CD14-positive monocyte (primary cell): ENCODE measurements at regions not wholly inside any gene's neighbourhood (a gene's known extent, or its start where the extent isn't known, plus 50 kb on each side); places are given as distances from the start of the nearest gene placed in this dataset.
A peak's percentile ranks its signal among the peaks of the same experiment; 100 is the strongest.

ENCODE experiments used
- DNase-seq, 3 donors: peaks; one replicate each; pipeline ENCODE4 v3.0.0-alpha.2; 2011 to 2022
- H2AFZ ChIP-seq: 2 replicates; pipeline ENCODE4 v1.6.0; 2012; ENCODE audit warnings: mild to moderate bottlenecking, low read depth, low read length, inconsistent platforms; ENCODE audit not compliant: insufficient read depth, poor library complexity, severe bottlenecking
- H3K27ac ChIP-seq, 2 donors: 1 replicate in 1 of 2; 2 replicates in 1 of 2; pipeline ENCODE4 v1.5.1; 2012 to 2013; ENCODE audit warnings: low read length in 2 of 2, control low read depth in 1 of 2, inconsistent platforms in 1 of 2, low read depth in 1 of 2, mild to moderate bottlenecking in 1 of 2
- H3K27me3 ChIP-seq, 2 donors: one replicate each; pipeline versions ENCODE4 v1.6.0 to v1.6.1; 2011 to 2013; ENCODE audit warnings: low read length in 2 of 2; ENCODE audit not compliant: control insufficient read depth in 2 of 2, insufficient read depth in 2 of 2
- H3K36me3 ChIP-seq, 2 donors: replicated peaks in 1 of 2; 1 replicate in 1 of 2; 2 replicates in 1 of 2; pipeline versions ENCODE4 v1.5.1 to v1.6.1; 2012 to 2013; ENCODE audit warnings: low read length in 2 of 2, control low read depth in 1 of 2, inconsistent platforms in 1 of 2, mild to moderate bottlenecking in 1 of 2; ENCODE audit not compliant: insufficient read depth in 2 of 2, control insufficient read depth in 1 of 2
- H3K4me1 ChIP-seq, 2 donors: 1 replicate in 1 of 2; 2 replicates in 1 of 2; pipeline versions ENCODE4 v1.5.1 to v1.6.1; 2012 to 2013; ENCODE audit warnings: low read length in 2 of 2, control low read depth in 1 of 2, inconsistent platforms in 1 of 2, mild to moderate bottlenecking in 1 of 2, moderate library complexity in 1 of 2; ENCODE audit not compliant: insufficient read depth in 2 of 2, control insufficient read depth in 1 of 2
- H3K4me2 ChIP-seq: replicated peaks from 2 replicates; pipeline ENCODE3; 2012; ENCODE audit warnings: low read length, moderate library complexity, mild to moderate bottlenecking; ENCODE audit not compliant: poor library complexity, severe bottlenecking; ENCODE audit errors: extremely low read depth
- H3K4me3 ChIP-seq, 3 experiments: fragments of 200-600 bp in 1 of 3; sonication (generic) in 1 of 3; replicated peaks in 1 of 3; 1 replicate in 2 of 3; 2 replicates in 1 of 3; pipeline ENCODE4 v1.5.1; 2011 to 2013; ENCODE audit warnings: low read length in 3 of 3, mild to moderate bottlenecking in 3 of 3, control low read depth in 2 of 3, low read depth in 2 of 3, inconsistent platforms in 1 of 3, moderate library complexity in 1 of 3
- H3K79me2 ChIP-seq: 2 replicates; pipeline ENCODE4 v1.6.0; 2012; ENCODE audit warnings: mild to moderate bottlenecking, control low read depth, inconsistent platforms, low read length, moderate library complexity; ENCODE audit not compliant: insufficient read depth
- H3K9ac ChIP-seq: 2 replicates; pipeline ENCODE4 v1.6.0; 2017; ENCODE audit warnings: low read length, mild to moderate bottlenecking; ENCODE audit not compliant: insufficient read depth, poor library complexity, severe bottlenecking
- H3K9me3 ChIP-seq, 2 donors: replicated peaks in 1 of 2; 1 replicate in 1 of 2; 2 replicates in 1 of 2; pipeline versions ENCODE4 v1.5.1 to v1.6.1; 2012 to 2013; ENCODE audit warnings: low read length in 2 of 2, control low read depth in 1 of 2; ENCODE audit not compliant: control insufficient read depth in 1 of 2, insufficient read depth in 1 of 2
- H4K20me1 ChIP-seq: 2 replicates; pipeline ENCODE4 v1.6.0; 2012; ENCODE audit warnings: mild to moderate bottlenecking, low read length, control low read depth, moderate library complexity; ENCODE audit not compliant: insufficient read depth
- H3K27ac Mint-ChIP-seq, 7 donors: one replicate each; pipeline ENCODE4 v1.8.0; 2020; ENCODE audit warnings: mild to moderate bottlenecking in 7 of 7, mixed read lengths in 7 of 7, moderate library complexity in 6 of 7, inconsistent platforms in 2 of 7
- H3K27me3 Mint-ChIP-seq, 3 donors: one replicate each; pipeline ENCODE4 v1.8.0; 2021 to 2022; ENCODE audit warnings: low read depth in 3 of 3, mild to moderate bottlenecking in 3 of 3, mixed read lengths in 3 of 3, moderate library complexity in 3 of 3, inconsistent platforms in 1 of 3
- H3K36me3 Mint-ChIP-seq, 2 donors: one replicate each; pipeline ENCODE4 v1.8.0; 2020; ENCODE audit warnings: mixed read lengths in 2 of 2, inconsistent platforms in 1 of 2, mild to moderate bottlenecking in 1 of 2
- H3K4me1 Mint-ChIP-seq: one replicate; pipeline ENCODE4 v1.8.0; 2020; ENCODE audit warnings: mild to moderate bottlenecking, mixed read lengths
- H3K4me3 Mint-ChIP-seq, 2 donors: one replicate each; pipeline ENCODE4 v1.8.0; 2020; ENCODE audit warnings: mild to moderate bottlenecking in 2 of 2, mixed read lengths in 2 of 2, moderate library complexity in 1 of 2
- H3K9me3 Mint-ChIP-seq, 7 donors: one replicate each; pipeline ENCODE4 v1.8.0; 2020 to 2022; ENCODE audit warnings: mixed read lengths in 7 of 7, mild to moderate bottlenecking in 6 of 7, moderate library complexity in 6 of 7, inconsistent platforms in 2 of 7
- CTCF ChIP-seq: fragments of 200-600 bp; IDR thresholded peaks from one replicate; pipeline ENCODE4 v1.8.0; 2022; ENCODE audit warnings: antibody characterized with exemption, mild to moderate bottlenecking
- WGBS: methylation state at CpG from one replicate; pipeline ENCODE4 v1.1.5; 2013; ENCODE audit warnings: missing lambda C conversion rate; ENCODE audit not compliant: insufficient coverage; 5-methylcytosine and 5-hydroxymethylcytosine counted together
- intact Hi-C, 2 donors: fragments of 100-400 bp; cut with micrococcal nuclease; formaldehyde crosslinking; loops; one replicate each; pipeline versions ENCODE4 v1.15.0 to v1.15.1; 2023

GRCh38 chr14:106874350-106874749, 1348.0 kb downstream of the TMEM121 start:
- Mint-ChIP-seq H3K27me3 (peaks cover 3% of the 10 kb centered on the region in 3 donors), H3K27ac (no peak overlapping the region), H3K9me3 (no peaks in the 10 kb centered on the region), H3K4me1 (peaks cover 26% of the 10 kb centered on the region), H3K4me3 (no peak overlapping the region), H3K36me3 (no peaks in the 10 kb centered on the region)
- Histone ChIP-seq H3K27me3 (no peaks in the 10 kb centered on the region), H3K79me2 (no peaks in the 10 kb centered on the region), H2AFZ (no peak overlapping the region), H3K4me1 (peaks cover 8 to 10% of the 10 kb centered on the region in 2 donors), H3K9ac (no peak overlapping the region), H3K4me3 (no peak overlapping the region), H3K4me2 (no peak overlapping the region), H3K36me3 (no peaks in the 10 kb centered on the region), H3K27ac (no peak overlapping the region), H4K20me1 (no peaks in the 10 kb centered on the region), H3K9me3 (no peaks in the 10 kb centered on the region)
- intact Hi-C loops: no loop called here
- 0% methylated on average over 1 of the region's 4 CpGs for WGBS
- DNase-seq: no peak
- no peak for TF ChIP-seq CTCF

GRCh38 chr14:106875503-106875902, 1349.1 kb downstream of the TMEM121 start:
- Histone ChIP-seq H3K4me3 (no peak overlapping the region), H3K4me1 (peaks cover 8 to 10% of the 10 kb centered on the region in 2 donors), H3K4me2 (no peak overlapping the region), H3K27me3 (no peaks in the 10 kb centered on the region), H2AFZ (no peak overlapping the region), H3K79me2 (no peaks in the 10 kb centered on the region), H3K27ac (no peak overlapping the region), H3K9me3 (no peaks in the 10 kb centered on the region), H4K20me1 (no peaks in the 10 kb centered on the region), H3K36me3 (no peaks in the 10 kb centered on the region), H3K9ac (no peak overlapping the region)
- DNase-seq: peak in 2 of 3 donors; percentile 39 to 48
- no peak overlapping the region for H3K27ac Mint-ChIP-seq
- peaks cover 26% of the 10 kb centered on the region for H3K4me1 Mint-ChIP-seq
- H3K27me3 Mint-ChIP-seq: peaks cover 0 to 3% (median 2%) of the 10 kb centered on the region in 3 donors
- H3K9me3 Mint-ChIP-seq: peaks cover 0 to 2% (median 0%) of the 10 kb centered on the region in 7 donors
- 0% methylated on average over 3 of the region's 4 CpGs for WGBS
- intact Hi-C loops: no loop called here
- peak; percentile 73 for TF ChIP-seq CTCF
- H3K36me3 Mint-ChIP-seq: no peaks in the 10 kb centered on the region
- H3K4me3 Mint-ChIP-seq: no peak overlapping the region
